Stomach smooth muscle (tissue), 2 donors: ENCODE measurements at regions not wholly inside any gene's neighbourhood (a gene's known extent, or its start where the extent isn't known, plus 50 kb on each side); places are given as distances from the start of the nearest gene placed in this dataset.

ENCODE experiments used
- H3K27ac ChIP-seq: one replicate; pipeline ENCODE4 v1.7.0; 2013; ENCODE audit warnings: mild to moderate bottlenecking, low read length, inconsistent platforms
- H3K27me3 ChIP-seq, 2 donors: one replicate each; pipeline ENCODE4 v1.7.0; 2013; ENCODE audit warnings: low read length in 2 of 2; ENCODE audit not compliant: insufficient read depth in 2 of 2, control insufficient read depth in 1 of 2
- H3K36me3 ChIP-seq, 2 donors: one replicate each; pipeline ENCODE4 v1.7.0; 2013; ENCODE audit warnings: low read length in 2 of 2; ENCODE audit not compliant: control insufficient read depth in 2 of 2, insufficient read depth in 2 of 2
- H3K4me1 ChIP-seq: one replicate; pipeline ENCODE4 v1.7.0; 2013; ENCODE audit warnings: low read length; ENCODE audit not compliant: control insufficient read depth, insufficient read depth
- H3K4me3 ChIP-seq, 2 donors: one replicate each; pipeline ENCODE4 v1.7.0; 2013; ENCODE audit warnings: low read length in 2 of 2
- H3K9ac ChIP-seq, 2 donors: one replicate each; pipeline ENCODE4 v1.7.0; 2013; ENCODE audit warnings: low read length in 2 of 2, mild to moderate bottlenecking in 1 of 2
- H3K9me3 ChIP-seq, 2 donors: one replicate each; pipeline ENCODE4 v1.7.0; 2013; ENCODE audit warnings: low read length in 2 of 2; ENCODE audit not compliant: control insufficient read depth in 2 of 2
- donor health status: healthy.
- donor health status: Pancreatic carcinoma.

GRCh38 chr12:77603946-77604345, 226.7 kb upstream of the NAV3 start:
- no peak overlapping the region for H3K27ac ChIP-seq
- H3K36me3 ChIP-seq: no peaks in the 10 kb centered on the region
- H3K9ac ChIP-seq: no peak overlapping the region
- H3K4me3 ChIP-seq: no peak overlapping the region
- H3K27me3 ChIP-seq: no peaks in the 10 kb centered on the region
- H3K9me3 ChIP-seq: no peaks in the 10 kb centered on the region
- no peaks in the 10 kb centered on the region for H3K4me1 ChIP-seq

- Histone ChIP-seq H3K9ac (no peak overlapping the region), H3K27ac (no peak overlapping the region), H3K4me1 (no peaks in the 10 kb centered on the region), H3K9me3 (no peaks in the 10 kb centered on the region), H3K36me3 (no peaks in the 10 kb centered on the region), H3K4me3 (no peak overlapping the region), H3K27me3 (no peaks in the 10 kb centered on the region)
Measured at GRCh38 chr12:77601069-77601468, 229.6 kb upstream of the NAV3 start.

GRCh38 chr12:77600468-77600843, 230.2 kb upstream of the NAV3 start:
- H3K27ac ChIP-seq: no peak overlapping the region
- H3K36me3 ChIP-seq: no peaks in the 10 kb centered on the region
- no peaks in the 10 kb centered on the region for H3K9me3 ChIP-seq

GRCh38 chr12:77599782-77600467, 230.8 kb upstream of the NAV3 start:
- Histone ChIP-seq H3K27me3 (no peaks in the 10 kb centered on the region), H3K4me3 (no peak overlapping the region), H3K27ac (no peak overlapping the region), H3K4me1 (no peaks in the 10 kb centered on the region), H3K9me3 (no peaks in the 10 kb centered on the region), H3K9ac (no peak overlapping the region), H3K36me3 (no peaks in the 10 kb centered on the region)

More at GRCh38 chr12:77600468-77600843, 230.2 kb upstream of the NAV3 start:
- no peak overlapping the region for H3K4me3 ChIP-seq
- H3K27me3 ChIP-seq: no peaks in the 10 kb centered on the region
- H3K4me1 ChIP-seq: no peaks in the 10 kb centered on the region
- H3K9ac ChIP-seq: no peak overlapping the region

GRCh38 chr12:77594366-77594765, 236.3 kb upstream of the NAV3 start:
- Histone ChIP-seq H3K27ac (no peak overlapping the region), H3K9me3 (no peaks in the 10 kb centered on the region), H3K9ac (no peak overlapping the region), H3K36me3 (no peaks in the 10 kb centered on the region), H3K4me1 (no peaks in the 10 kb centered on the region), H3K27me3 (no peaks in the 10 kb centered on the region), H3K4me3 (no peak overlapping the region)

GRCh38 chr12:77592836-77593235, 237.9 kb upstream of the NAV3 start:
- Histone ChIP-seq H3K4me3 (no peak overlapping the region), H3K27me3 (no peaks in the 10 kb centered on the region), H3K36me3 (no peaks in the 10 kb centered on the region), H3K9me3 (no peaks in the 10 kb centered on the region), H3K4me1 (no peaks in the 10 kb centered on the region), H3K27ac (no peak overlapping the region), H3K9ac (no peak overlapping the region)

GRCh38 chr12:77591959-77592743, 238.5 kb upstream of the NAV3 start:
- Histone ChIP-seq H3K4me1 (no peaks in the 10 kb centered on the region), H3K27ac (no peak overlapping the region), H3K9ac (no peak overlapping the region)

GRCh38 chr12:77590306-77590705, 240.4 kb upstream of the NAV3 start:
- Histone ChIP-seq H3K27ac (no peak overlapping the region), H3K27me3 (no peaks in the 10 kb centered on the region), H3K9ac (no peak overlapping the region), H3K36me3 (no peaks in the 10 kb centered on the region), H3K4me1 (no peaks in the 10 kb centered on the region), H3K4me3 (no peak overlapping the region), H3K9me3 (no peaks in the 10 kb centered on the region)

More at GRCh38 chr12:77591959-77592743, 238.5 kb upstream of the NAV3 start:
- no peaks in the 10 kb centered on the region for H3K9me3 ChIP-seq
- H3K36me3 ChIP-seq: no peaks in the 10 kb centered on the region
- no peaks in the 10 kb centered on the region for H3K27me3 ChIP-seq
- no peak overlapping the region for H3K4me3 ChIP-seq

GRCh38 chr12:77584860-77585259, 245.8 kb upstream of the NAV3 start:
- H3K4me1 ChIP-seq: no peaks in the 10 kb centered on the region
- no peak overlapping the region for H3K9ac ChIP-seq
- H3K9me3 ChIP-seq: no peaks in the 10 kb centered on the region
- no peaks in the 10 kb centered on the region for H3K36me3 ChIP-seq
- H3K27me3 ChIP-seq: no peaks in the 10 kb centered on the region
- no peak overlapping the region for H3K4me3 ChIP-seq
- no peak overlapping the region for H3K27ac ChIP-seq

- Histone ChIP-seq H3K4me1 (no peaks in the 10 kb centered on the region), H3K36me3 (no peaks in the 10 kb centered on the region), H3K27me3 (no peaks in the 10 kb centered on the region), H3K9me3 (no peaks in the 10 kb centered on the region), H3K27ac (no peak overlapping the region), H3K4me3 (no peak overlapping the region), H3K9ac (no peak overlapping the region)
Measured at GRCh38 chr12:77578466-77579220, 252.1 kb upstream of the NAV3 start.
